ENCODE measurements at regions not wholly inside any gene's neighbourhood (a gene's known extent, or its start where the extent isn't known, plus 50 kb on each side); places are given as distances from the start of the nearest gene placed in this dataset.
"Not testable (repeated sequence)": the region's sequence is repeated elsewhere in the genome, so short reads cannot be mapped to it uniquely, and the experiment has no call there.

DNA sequence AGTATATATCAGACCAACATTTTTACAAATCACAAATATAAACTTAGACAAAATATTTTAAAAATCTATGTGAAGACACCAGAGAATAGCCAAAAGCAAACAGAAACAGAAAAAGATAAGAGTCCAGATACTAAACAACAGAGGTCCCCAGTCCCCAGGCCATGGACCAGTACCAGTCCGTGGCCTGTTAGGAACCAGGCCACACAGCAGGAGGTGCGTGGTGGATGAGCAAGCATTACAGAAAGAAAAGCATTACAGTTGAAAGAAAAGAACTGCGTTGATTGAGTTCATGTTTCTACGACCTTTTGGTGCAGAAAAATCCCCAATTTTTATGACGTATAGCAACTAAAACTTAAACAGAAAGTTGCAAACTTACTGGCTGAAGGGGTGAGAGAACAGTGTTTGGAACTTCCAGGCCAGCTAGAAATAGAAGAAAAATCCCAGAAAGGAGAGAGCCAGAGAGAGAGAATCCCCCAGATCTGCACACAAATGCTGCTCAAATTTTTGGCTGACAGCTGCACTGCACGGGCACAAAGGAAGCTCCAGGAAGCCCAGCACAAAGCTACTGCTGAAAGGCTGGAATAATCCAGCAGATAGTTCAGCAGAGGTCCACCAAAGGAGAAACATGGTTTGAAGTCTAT, 159.6 kb upstream of the C14orf180 start:
- no peak overlapping the region for H3K4me3 ChIP-seq (replicated peaks; ENCODE audit: low read depth, low read length)
- DNase-seq (ENCODE audit: extremely low read depth, low read depth): no peak
- TF ChIP-seq, protein P1, sequence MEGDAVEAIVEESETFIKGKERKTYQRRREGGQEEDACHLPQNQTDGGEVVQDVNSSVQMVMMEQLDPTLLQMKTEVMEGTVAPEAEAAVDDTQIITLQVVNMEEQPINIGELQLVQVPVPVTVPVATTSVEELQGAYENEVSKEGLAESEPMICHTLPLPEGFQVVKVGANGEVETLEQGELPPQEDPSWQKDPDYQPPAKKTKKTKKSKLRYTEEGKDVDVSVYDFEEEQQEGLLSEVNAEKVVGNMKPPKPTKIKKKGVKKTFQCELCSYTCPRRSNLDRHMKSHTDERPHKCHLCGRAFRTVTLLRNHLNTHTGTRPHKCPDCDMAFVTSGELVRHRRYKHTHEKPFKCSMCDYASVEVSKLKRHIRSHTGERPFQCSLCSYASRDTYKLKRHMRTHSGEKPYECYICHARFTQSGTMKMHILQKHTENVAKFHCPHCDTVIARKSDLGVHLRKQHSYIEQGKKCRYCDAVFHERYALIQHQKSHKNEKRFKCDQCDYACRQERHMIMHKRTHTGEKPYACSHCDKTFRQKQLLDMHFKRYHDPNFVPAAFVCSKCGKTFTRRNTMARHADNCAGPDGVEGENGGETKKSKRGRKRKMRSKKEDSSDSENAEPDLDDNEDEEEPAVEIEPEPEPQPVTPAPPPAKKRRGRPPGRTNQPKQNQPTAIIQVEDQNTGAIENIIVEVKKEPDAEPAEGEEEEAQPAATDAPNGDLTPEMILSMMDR (IDR thresholded peaks at IDR 0.05; ENCODE audit: low read depth, low read length, missing control alignments): no peak

DNA sequence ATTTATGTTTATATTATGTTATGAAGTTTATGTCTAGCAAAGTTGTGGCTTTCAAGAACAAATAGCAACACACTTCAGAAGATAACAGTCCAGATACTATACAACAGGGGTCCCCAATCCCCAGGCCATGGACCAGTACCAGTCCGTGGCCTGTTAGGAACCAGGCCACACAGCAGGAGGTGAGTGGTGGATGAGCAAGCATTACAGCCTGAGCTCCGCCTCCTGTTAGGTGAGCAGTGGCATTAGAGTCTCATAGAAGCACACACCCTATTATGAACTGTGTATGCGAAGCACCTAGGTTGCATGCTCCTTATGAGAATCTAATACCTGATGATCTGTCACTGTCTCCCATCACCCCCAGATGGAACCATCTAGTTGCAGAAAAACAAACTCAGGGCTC, 159.0 kb upstream of the C14orf180 start:
- DNase-seq (ENCODE audit: extremely low read depth, low read depth); H3K4me3 ChIP-seq (replicated peaks; ENCODE audit: low read depth, low read length): not testable (repeated sequence)

DNA sequence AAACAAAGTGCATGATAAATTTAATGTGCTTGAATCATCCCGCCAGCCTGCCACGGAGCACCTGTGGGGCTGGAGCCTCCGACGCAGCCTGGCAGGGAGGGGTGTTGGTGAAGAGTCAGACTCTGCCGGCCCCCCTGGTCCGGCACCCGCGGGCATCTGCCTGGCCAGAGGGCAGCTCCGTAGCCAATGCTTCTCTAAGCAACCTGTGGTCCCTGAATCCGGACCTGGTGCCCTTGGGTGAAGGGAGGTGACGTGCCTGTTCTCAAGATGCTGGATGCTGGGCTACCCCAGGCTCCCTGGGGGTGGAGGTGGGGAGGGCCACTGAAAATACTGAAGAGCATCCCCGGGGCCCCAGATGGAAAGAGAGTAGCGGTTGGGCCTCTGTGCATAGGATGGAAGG, 158.6 kb upstream of the C14orf180 start:
- H3K4me3 ChIP-seq (replicated peaks; ENCODE audit: low read depth, low read length): no peak overlapping the region
- no peak for DNase-seq (ENCODE audit: extremely low read depth, low read depth)
- TF ChIP-seq, protein P1 (IDR thresholded peaks at IDR 0.05; ENCODE audit: low read depth, low read length, missing control alignments): no peak

DNA sequence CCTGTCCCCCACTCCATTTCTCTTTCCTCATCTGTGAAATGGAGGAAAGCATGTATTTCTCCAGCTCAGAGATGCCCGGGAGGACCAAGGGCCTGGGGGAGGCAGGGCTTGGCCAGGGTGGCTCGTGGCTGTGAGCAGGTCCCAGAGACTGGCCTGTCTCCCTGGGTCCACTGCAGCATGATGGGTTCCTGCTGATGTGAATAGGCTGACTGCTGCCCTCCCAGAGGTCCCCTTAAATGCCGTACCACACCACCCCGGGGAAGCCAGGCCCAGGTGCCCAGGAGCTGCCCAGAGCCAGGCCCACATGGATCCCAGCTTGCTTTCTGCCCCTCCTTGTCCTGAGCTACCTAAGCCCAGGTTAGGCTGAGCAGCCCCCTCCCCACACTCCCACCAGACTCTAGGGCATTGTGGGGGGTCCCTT, 158.2 kb upstream of the C14orf180 start:
- DNase-seq (ENCODE audit: extremely low read depth, low read depth): no peak
- H3K4me3 ChIP-seq (replicated peaks; ENCODE audit: low read depth, low read length): no peak overlapping the region
- TF ChIP-seq, protein P1 (IDR thresholded peaks at IDR 0.05; ENCODE audit: low read depth, low read length, missing control alignments): no peak

DNA sequence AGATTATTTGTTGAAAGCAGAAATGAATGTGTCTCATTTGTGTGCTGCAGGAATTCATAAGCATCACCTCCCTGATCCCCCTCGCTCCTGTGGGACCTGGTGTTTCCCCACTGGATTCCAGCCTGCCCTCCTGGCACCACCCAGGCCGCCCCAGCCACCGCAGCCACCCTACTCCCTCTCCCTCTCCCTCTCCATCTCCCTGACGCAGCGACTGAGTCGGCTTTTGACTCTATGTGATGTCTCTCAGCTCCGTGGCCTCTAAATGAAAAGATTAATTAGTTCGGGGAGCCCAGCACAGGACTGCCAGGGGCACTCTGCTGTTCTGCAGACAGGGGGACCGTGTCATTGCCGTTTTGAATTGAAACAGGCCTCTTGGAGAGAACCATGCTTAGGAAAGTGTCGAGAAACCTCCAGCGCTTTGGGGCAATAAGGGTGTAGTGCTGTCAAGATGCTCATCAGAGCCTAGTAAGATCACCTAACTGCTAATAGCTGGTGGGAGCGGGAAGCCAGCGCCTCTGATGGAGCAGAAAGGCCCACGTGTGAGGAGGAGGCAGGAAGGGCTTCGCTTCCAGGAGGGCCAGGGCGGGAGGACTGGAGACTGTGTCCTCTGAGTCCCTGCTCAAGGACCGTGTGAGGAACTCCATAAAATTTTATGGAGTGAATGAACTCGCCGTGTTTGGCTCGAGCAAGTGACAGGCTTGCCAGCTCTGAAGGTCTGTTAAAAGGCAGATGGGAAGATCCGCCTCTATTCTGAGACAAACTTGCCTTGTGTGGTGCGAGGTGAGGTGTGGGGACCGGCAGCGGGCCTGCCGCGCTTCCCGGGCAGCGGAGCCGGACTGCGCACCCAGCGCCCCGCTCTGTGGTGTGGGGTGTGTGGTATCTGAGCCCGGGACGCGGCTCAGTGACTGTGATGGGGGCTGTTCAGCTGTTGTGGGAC, 157.4 kb upstream of the C14orf180 start:
- H3K4me3 ChIP-seq (replicated peaks; ENCODE audit: low read depth, low read length): no peak overlapping the region
- DNase-seq (ENCODE audit: extremely low read depth, low read depth): no peak
- TF ChIP-seq, protein P1 (IDR thresholded peaks at IDR 0.05; ENCODE audit: low read depth, low read length, missing control alignments): no peak

DNA sequence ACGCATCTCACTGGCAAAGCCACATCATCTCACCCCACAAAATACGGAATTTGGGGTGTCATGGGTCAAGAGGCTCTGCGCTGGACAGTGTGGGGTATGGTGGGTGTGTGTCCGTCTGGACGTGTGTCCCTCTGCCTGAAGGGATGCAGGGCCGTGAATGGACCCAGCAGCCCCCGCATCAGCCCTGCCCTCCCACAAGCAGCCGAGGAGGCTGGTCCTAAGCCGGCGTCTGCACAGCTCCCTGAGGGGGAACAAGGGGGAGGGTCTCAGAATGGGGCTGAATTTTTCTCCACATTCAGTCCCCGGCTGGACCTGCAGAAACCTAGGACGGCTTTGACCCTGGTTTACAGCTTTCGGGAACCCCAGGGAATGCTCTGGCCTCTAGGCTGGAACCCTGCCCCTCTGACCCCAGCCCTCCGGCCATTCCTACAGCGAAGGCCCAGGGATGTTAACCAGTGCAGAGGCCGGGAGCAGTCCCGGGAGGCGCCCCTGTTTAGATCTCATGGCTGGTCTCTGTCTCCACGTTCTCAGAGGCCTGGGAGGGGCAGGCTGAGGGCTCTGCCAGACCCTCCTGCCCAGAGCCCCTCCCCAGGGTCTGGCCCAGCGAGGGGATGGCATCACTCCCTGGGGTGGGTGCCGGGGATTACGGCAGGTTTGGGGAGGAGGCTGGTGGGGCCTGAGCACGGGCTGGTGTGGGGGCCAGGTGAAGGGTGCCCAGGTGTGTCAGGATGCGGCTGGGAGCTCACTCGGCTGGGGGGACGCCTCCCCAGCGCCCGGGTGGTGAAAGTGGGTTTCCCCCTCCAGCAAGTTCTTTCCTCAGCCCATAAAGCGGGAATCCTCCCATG, 156.5 kb upstream of the C14orf180 start:
- no peak overlapping the region for H3K4me3 ChIP-seq (replicated peaks; ENCODE audit: low read depth, low read length)
- TF ChIP-seq, protein P1 (IDR thresholded peaks at IDR 0.05; ENCODE audit: low read depth, low read length, missing control alignments): no peak
- no peak for DNase-seq (ENCODE audit: extremely low read depth, low read depth)
